HG02571 (cell line): ENCODE measurements at regions not wholly inside any gene's neighbourhood (a gene's known extent, or its start where the extent isn't known, plus 50 kb on each side); places are given as distances from the start of the nearest gene placed in this dataset.
"Not testable (repeated sequence)": the region's sequence is repeated elsewhere in the genome, so short reads cannot be mapped to it uniquely, and the experiment has no call there.

Source experiments
- ATAC-seq: cut with Tn5 transposase; IDR thresholded peaks from one replicate; pipeline ENCODE4 v1.9.1; 2021; ENCODE audit warnings: mild to moderate bottlenecking, moderate library complexity; ENCODE audit not compliant: unreplicated experiment

DNA sequence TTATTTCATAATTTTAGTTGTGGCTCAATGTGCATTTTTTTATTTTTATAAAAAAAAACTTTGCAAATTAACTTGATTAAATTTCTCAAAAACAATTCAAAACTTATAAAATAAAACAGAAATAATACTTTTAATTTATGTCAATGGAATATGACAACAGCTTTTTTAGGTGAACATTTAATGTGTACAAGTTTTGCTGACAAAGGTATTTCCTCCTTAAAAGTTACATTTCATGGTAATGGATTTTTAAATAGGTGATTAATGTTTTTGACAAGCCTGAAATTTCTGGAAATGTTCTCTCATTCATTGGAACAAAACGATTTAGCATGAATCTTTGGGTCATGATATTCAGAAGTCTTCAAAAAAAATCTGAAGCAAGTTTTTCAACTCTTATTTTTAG is 1160.0 kb downstream of the HACE1 start:
- ATAC-seq = no peak

DNA sequence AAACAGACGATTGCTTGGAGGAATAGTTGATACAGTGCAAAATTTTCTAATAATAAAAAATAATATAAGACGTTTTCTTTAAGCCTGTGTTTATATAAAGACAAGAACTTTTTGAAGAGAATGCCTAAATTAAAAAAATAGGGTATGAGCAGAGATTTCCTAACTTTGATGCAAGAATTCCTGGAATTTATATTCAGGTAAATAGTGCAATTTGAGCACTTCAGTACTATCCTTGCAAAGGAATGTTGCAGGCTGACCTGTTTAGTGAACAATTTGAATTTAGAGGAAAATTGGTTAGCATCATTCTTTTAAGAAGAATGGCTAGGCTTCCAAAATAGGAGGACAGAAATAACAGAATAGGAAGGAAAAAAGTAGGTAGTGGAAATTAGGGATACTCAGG is 1172.3 kb downstream of the HACE1 start:
- ATAC-seq = no peak

GRCh38 chr6:103680116-103680515 is 1179.6 kb downstream of the HACE1 start:
- ATAC-seq = no peak

- no peak for ATAC-seq
Observed at GRCh38 chr6:103677290-103677689, 1182.4 kb downstream of the HACE1 start.

DNA sequence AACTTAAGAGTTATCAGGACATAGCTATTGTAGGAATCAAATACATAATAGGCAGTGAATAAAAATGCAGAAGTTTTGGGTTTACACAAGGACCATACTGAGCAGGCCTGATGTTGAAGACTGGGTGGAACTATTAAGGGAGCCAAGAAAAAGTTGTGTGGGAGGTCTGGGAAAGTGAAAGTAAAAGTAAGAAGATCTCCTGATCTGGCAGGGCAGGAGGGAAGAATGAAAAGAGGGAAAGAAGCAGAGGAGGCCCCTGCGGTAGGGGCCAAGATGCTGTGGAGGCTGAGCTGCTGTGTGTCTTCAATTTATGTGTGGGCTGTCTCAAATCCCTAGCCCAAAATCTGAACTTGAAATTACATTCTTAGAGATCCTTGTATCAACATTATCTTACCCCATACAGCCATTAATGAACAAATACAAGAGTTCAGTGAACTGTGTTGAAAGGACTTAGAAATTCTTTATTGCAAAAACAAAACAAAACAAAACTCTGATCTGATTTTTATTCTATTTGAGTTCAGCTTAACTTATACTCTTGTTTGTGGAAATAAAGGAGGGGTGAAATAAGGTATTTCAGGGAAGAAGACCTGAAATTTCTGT is 1183.8 kb downstream of the HACE1 start:
- no peak for ATAC-seq

DNA sequence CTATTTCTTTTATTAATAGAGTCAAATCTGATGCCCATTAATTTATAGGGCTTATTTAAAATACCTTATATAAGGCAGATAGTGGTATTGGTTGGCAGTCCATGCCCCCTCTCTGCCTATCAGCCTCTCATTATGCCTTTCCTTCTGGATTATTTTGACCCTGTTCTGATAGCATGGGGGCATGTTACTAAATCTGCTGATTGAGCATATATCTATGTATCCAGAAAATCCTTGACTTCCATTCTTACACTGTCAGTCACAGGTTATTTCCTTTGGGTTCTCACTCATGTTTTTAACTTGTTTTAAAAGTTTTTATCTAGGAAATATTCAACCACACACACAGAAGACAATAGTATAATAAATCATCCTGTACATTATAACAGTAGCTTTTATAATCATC is 1184.9 kb downstream of the HACE1 start:
- ATAC-seq = no peak

DNA sequence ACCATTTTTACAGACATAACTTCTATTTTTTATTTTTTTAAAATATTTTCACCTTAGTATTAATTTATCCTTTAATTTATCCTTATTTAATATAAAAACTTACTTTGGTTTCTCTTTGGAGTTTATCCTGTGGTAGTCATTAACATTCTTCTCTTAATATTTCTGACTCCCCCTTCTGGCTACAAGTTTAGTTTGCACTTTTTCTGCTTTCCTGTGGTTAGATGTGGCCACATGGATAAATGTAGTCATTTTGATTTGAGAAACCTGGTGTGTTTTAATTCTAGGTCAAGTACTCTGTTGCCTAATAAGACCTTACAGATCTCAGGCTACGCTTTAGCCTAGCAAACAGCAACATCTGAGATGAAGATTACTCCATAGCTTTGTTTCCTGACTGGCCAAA is 1187.5 kb downstream of the HACE1 start:
- ATAC-seq = no peak

DNA sequence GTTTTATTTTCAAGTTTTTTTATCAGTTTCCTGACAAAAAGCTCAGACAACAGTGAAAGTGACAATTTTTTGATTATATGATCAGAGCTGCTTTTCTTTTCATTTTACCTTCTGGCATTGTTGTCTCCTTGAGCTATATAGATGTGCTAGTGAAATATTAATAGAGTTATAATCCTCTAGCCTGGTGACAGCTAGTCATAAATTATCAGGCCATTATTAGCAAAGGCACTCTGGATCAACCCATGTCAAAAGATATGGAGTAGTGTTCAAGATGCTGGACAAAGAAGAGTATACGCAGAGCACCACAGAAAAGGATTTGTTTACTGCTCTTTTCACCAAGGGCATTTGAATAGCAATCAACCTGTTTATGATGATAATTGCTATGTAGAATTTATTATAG is 1230.1 kb downstream of the HACE1 start:
- ATAC-seq = no peak

DNA sequence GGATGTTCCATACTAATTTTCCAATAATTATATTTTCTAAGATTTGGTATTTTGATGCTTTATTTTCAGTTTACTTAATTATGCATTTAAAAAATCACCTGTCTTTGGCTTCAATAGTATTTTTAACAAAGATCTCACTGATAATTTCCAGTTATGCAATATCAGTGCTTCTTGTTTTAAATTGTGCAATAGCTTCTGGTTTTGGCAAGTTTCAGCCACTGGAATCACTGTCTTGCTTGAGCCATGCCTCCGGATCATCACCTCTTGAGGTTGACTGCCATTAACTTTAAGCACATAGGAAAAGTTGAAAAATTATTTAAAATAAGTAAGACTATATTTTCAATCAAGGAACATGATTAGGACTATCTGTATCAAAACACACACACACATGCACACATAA is 1242.1 kb downstream of the HACE1 start:
- no peak for ATAC-seq

- ATAC-seq = no peak
Observed at GRCh38 chr6:103587722-103588121, 1272.0 kb downstream of the HACE1 start.

- ATAC-seq = no peak
Observed at GRCh38 chr6:103578115-103578514, 1281.6 kb downstream of the HACE1 start.

DNA sequence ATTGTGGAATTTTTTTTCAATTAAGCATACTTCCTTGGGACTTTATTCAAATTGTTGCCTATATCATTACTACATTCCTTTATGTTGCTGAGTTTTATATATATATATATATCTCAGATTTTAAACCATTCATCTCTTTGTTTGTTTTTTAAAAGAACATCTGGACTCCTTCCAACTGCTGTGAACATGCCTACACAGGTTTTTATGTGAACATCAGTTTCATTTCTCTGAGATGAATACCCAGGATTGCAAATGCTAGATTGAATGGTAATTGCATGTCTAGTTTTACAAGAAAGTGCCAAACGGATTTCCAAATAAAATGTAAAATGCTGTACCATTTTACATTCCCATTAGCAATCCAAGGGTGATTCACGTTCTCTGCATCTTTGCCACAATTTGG is 1289.3 kb downstream of the HACE1 start:
- ATAC-seq = no peak

DNA sequence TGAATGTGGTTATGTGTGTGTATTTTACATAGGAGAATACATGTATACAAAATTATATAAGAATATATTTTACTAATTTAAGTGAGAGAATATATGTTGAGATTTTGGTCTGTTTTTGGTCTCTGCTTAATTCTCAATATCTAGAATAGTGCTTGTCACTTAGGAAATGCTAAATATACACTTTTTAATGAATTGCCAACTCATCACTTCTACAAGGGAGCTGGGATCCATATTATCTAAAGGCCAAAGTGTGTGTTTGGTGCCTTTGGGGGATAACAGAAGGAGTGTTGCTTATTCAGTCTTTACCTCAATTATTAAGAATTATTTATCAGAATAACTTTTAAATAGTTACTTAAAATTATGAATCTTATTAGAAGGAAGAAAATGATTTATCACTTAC is 1304.8 kb downstream of the HACE1 start:
- ATAC-seq = no peak

DNA sequence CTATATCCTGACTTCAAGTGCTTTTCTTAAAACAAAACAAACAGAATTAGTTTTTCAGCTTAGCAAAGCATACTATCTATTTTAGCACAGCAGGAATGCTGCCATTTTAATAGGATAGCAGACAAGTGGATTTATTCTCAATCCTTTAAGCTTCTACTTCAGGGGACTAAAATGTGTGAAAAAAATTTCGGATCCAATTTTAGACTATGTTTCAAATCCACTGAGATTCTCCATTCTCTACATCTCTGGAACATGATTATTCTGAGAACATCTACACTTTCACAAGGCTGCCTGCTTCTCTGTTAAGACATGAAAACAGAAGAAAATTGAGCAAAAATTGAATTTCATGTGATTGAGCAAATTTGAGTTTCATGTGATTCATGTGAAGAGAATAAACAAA is 1321.3 kb downstream of the HACE1 start:
- no peak for ATAC-seq

GRCh38 chr6:103534814-103535213 is 1324.9 kb downstream of the HACE1 start:
- no peak for ATAC-seq

GRCh38 chr6:103534095-103534494 is 1325.6 kb downstream of the HACE1 start:
- ATAC-seq = no peak

DNA sequence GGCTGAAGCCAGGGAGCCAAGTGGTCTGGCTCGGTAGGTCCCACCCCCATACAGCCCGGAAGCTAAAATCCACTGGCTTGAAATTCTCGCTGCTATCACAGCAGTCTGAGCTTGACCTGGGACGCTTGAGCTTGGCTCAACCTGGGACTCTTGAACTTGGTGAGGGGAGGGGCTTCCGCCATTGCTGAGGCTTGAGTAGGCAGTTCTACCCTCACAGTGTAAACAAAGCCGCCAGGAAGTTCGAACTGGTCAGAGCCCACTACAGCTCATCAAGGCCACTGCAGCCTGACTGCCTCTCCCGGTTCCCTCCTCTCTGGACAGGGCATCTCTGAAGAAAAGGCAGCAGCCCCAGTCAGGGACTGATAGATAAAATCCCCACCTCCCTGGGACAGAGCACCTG is 1337.7 kb downstream of the HACE1 start:
- ATAC-seq = no peak

DNA sequence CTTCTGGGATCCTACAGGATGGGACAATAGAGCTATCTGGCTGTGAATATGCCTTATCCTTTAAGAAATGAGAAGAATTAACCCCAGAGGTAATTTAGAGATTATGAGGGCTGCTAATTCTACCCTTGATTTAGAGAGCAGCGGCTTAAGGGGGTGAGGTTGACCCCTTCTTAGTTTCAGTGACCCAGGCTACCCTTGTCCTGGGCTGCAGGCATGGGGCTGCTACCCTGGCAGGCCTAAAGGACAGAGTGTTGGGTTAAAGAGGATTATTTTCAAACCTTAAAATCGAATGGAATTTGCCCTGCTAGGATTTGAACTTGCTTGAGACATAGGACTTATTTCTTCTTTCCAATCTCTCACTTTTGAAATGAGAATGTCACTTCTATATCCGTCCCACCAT is 1343.4 kb downstream of the HACE1 start:
- ATAC-seq = no peak

- no peak for ATAC-seq
Observed at GRCh38 chr6:103507052-103507451, 1352.7 kb downstream of the HACE1 start.

GRCh38 chr6:103505155-103505518 is 1354.6 kb downstream of the HACE1 start:
- ATAC-seq = no peak

GRCh38 chr6:103504501-103505154 is 1355.1 kb downstream of the HACE1 start:
- ATAC-seq = no peak

DNA sequence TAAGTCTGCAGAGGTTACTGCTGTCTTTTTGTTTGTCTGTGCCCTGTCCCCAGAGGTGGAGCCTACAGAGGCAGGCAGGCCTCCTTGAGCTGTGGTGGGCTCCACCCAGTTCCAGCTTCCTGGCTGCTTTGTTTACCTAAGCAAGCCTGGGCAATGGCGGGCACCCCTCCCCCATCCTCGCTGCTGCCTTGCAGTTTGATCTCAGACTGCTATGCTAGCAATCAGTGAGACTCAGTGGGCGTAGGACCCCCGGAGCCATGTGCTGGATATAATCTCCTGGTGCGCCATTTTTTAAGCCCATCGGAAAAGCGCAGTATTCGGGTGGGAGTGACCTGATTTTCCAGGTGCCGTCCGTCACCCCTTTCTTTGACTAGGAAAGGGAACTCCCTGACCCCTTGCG is 1363.1 kb downstream of the HACE1 start:
- not testable (repeated sequence) for ATAC-seq

GRCh38 chr6:103456652-103457051 is 1403.1 kb downstream of the HACE1 start:
- no peak for ATAC-seq
